GM13976 (cell line): ENCODE measurements at regions not wholly inside any gene's neighbourhood (a gene's known extent, or its start where the extent isn't known, plus 50 kb on each side); places are given as distances from the start of the nearest gene placed in this dataset.
A peak's percentile ranks its signal among the peaks of the same experiment; 100 is the strongest.

ENCODE experiments used
- DNase-seq: peaks from one replicate; pipeline ENCODE4 v3.0.0; 2012; ENCODE audit warnings: low spot score
- in situ Hi-C: fragments of 300-500 bp; cut with MboI; formaldehyde crosslinking; loops from one replicate; pipeline ENCODE4 v1.12.0; 2022; ENCODE audit warnings: low sequenced_read_pairs, mixed read lengths, inconsistent platforms; ENCODE audit not compliant: unreplicated experiment
- TF ChIP-seq, protein P1 (sequence below): IDR thresholded peaks from 2 replicates; pipeline ENCODE4 v1.5.1; 2012; ENCODE audit warnings: borderline replicate concordance, mild to moderate bottlenecking; ENCODE audit not compliant: insufficient read depth; ENCODE audit errors: extremely low read depth, missing control alignments, control extremely low read depth

GRCh38 chr20:40738976-40739375 lies 49.9 kb upstream of the MAFB start:
- no peak for DNase-seq
- in situ Hi-C loops: no loop called here
- TF ChIP-seq, protein P1, sequence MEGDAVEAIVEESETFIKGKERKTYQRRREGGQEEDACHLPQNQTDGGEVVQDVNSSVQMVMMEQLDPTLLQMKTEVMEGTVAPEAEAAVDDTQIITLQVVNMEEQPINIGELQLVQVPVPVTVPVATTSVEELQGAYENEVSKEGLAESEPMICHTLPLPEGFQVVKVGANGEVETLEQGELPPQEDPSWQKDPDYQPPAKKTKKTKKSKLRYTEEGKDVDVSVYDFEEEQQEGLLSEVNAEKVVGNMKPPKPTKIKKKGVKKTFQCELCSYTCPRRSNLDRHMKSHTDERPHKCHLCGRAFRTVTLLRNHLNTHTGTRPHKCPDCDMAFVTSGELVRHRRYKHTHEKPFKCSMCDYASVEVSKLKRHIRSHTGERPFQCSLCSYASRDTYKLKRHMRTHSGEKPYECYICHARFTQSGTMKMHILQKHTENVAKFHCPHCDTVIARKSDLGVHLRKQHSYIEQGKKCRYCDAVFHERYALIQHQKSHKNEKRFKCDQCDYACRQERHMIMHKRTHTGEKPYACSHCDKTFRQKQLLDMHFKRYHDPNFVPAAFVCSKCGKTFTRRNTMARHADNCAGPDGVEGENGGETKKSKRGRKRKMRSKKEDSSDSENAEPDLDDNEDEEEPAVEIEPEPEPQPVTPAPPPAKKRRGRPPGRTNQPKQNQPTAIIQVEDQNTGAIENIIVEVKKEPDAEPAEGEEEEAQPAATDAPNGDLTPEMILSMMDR: no peak

DNA sequence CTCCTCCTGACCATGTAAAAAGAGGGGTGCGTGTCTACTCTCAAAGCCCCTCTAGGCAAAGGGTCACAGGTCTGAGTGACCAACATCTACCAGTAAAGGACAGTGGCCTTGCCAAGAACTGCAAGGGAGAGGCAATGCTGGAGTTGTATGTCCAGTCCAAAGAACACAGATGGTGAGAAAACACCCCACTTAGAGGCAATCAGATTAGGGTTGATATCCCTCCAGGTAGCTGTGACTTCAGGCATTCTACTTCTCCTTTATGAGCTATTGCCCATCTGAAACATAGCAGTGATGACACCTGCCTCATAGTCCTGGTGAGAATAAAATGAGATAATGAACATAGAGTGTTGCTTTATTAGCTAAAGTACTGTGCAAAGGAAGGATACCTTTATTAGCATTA lies 50.8 kb upstream of the MAFB start:
- no peak for DNase-seq
- in situ Hi-C loops: no loop called here
- TF ChIP-seq, protein P1: no peak

DNA sequence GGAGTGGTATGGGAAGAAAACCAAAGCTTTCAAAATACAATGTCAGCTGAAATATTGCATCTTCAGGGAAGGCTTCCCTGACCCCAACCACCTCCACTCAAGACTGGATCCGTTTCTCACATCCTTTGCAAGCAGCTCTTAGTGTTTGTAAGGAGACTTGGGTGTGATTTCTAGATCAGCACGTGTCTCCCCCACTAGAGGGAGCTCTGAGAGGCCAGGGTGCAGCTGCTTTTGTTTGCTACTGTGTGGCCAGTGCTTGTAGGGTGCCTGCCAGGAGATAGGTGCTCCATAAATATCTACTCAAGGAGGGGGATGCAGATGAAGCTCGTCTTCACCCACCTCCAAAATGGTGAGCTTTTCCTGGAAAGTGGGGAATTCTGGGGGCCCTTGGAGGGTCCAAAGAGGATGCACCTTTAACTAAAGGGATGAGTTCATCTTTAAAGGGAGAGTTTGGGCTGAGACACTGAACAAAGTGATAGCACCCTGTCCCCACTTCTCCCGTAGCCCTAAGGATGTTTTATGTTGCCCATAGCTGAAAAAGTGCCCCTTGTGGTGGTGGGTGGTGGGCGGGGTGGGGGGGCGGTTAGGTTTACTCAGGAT lies 52.6 kb upstream of the MAFB start:
- in situ Hi-C loops: no loop called here
- TF ChIP-seq, protein P1: peak; percentile 56
- DNase-seq: peak; percentile 60

- in situ Hi-C loops: no loop called here
- no peak for DNase-seq
- TF ChIP-seq, protein P1: no peak
These were observed 54.2 kb upstream of the MAFB start for GRCh38 chr20:40743141-40743775.

DNA sequence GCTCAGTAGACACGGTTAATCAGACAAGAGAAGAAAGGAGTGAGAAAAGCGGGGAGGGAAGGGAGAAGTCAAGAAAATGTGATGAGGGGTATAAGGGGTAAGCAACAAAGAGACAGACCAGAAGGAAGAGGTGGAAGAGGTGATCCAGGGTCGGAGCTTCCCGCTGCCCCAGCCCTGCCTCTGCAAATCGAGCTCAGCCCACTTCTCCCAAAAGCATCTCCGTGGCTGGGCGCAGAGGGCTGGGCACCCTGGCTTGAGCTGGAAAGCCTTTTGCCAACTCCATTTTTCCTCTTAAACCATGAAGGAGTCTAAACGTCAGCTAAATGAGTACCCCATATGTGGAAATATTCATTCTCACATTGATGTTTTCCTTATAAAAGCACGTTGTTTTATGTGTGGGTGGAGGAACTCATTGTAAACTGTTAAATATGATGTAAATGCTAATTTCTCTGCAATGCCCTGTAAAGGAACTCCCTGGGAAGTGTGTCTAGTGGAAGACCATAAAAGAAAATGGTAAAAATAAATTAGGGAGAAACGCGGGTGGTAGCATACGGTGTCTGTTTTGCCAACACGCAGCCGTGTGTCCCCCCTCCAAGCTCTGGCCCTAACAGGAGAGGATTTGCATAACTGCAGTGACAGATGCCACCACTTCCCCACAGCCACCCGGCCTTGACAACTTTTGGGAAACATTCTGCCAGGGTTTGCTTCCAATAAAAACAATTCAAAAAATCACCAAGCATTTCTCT lies 55.2 kb upstream of the MAFB start:
- TF ChIP-seq, protein P1: no peak
- DNase-seq: no peak
- in situ Hi-C loops: no loop called here

DNA sequence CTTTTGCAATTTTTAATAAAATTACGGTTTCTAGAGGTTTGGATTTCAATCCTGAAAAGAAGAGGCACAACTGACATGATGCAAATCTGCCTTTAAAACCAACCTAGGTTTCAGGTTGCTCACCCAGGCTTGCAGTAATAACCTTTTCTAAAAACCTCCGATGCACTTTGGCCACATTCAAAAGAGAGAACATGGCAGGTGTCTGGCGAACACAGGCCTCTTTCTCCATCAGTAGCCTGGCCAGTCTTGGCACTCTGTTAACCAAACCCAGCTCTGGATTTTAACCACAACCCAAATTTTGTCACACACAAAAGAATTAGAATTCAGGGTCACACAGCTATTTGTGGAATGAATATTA lies 55.8 kb upstream of the MAFB start:
- DNase-seq: no peak
- in situ Hi-C loops: no loop called here
- TF ChIP-seq, protein P1: no peak

GRCh38 chr20:40746251-40746650 lies 57.2 kb upstream of the MAFB start:
- TF ChIP-seq, protein P1: no peak
- DNase-seq: no peak
- in situ Hi-C loops: no loop called here
